HEK293 (cell line): ENCODE measurements at regions not wholly inside any gene's neighbourhood (a gene's known extent, or its start where the extent isn't known, plus 50 kb on each side); places are given as distances from the start of the nearest gene placed in this dataset.

Source experiments
- CTCF ChIA-PET: fragments of 350-600 bp; formaldehyde crosslinking; extraction: SDS; loops from one replicate; lab custom pipeline; 2021; ENCODE audit warnings: antibody characterized with exemption; lab: Yijun Ruan, JAX
- POLR2A ChIA-PET: fragments of 300-600 bp; formaldehyde crosslinking; extraction: SDS; loops from one replicate; lab custom pipeline; 2020; ENCODE audit warnings: antibody characterized with exemption, inconsistent platforms; lab: Yijun Ruan, JAX
- H3K27ac ChIP-seq: fragments of 200-500 bp; sonication (Bioruptor generic); 2 replicates; pipeline ENCODE4 v1.5.1; 2014; ENCODE audit warnings: low read depth, low read length, control low read depth, inconsistent platforms; ENCODE audit errors: extremely low read depth
- H3K36me3 ChIP-seq, 2 experiments: fragments of 200-500 bp in 1 of 2; sonication (Bioruptor generic) in 1 of 2; 1 replicate in 1 of 2; 2 replicates in 1 of 2; pipeline ENCODE4 v1.5.1; 2014 to 2017; ENCODE audit warnings: inconsistent platforms in 2 of 2, low read length in 2 of 2; ENCODE audit not compliant: control insufficient read depth in 2 of 2, insufficient read depth in 1 of 2
- H3K4me1 ChIP-seq: fragments of 200-500 bp; sonication (Bioruptor generic); 2 replicates; pipeline ENCODE4 v1.5.1; 2014; ENCODE audit warnings: mild to moderate bottlenecking, low read length, inconsistent platforms; ENCODE audit not compliant: control insufficient read depth, insufficient read depth
- H3K4me3 ChIP-seq: 2 replicates; pipeline ENCODE4 v1.5.1; 2011; ENCODE audit warnings: low read depth, mild to moderate bottlenecking, control low read depth, low read length, moderate library complexity
- H3K9me3 ChIP-seq: fragments of 200-500 bp; sonication (Bioruptor generic); 2 replicates; pipeline ENCODE4 v1.5.1; 2014; ENCODE audit warnings: low read depth, low read length, inconsistent platforms; ENCODE audit not compliant: control insufficient read depth, insufficient read depth
- EGR2 ChIP-seq: fragments of 450-650 bp; formaldehyde crosslinking; IDR thresholded peaks from 2 replicates; pipeline ENCODE4 v1.5.1; 2016; ENCODE audit warnings: low read depth, missing biosample characterization, missing genetic modification characterization
- GLI2 ChIP-seq: fragments of 450-650 bp; formaldehyde crosslinking; IDR thresholded peaks from 2 replicates; pipeline ENCODE4; 2017; ENCODE audit warnings: missing biosample characterization, missing genetic modification characterization, low read depth, borderline replicate concordance
- KLF10 ChIP-seq: fragments of 450-650 bp; IDR thresholded peaks from 2 replicates; pipeline ENCODE4 v1.5.1; 2018; ENCODE audit warnings: missing biosample characterization, mild to moderate bottlenecking, missing genetic modification characterization
- YY1 ChIP-seq: fragments of 450-650 bp; formaldehyde crosslinking; IDR thresholded peaks from 2 replicates; pipeline ENCODE4 v1.5.1; 2018; ENCODE audit warnings: missing biosample characterization, missing genetic modification characterization
- ZNF10 ChIP-seq: fragments of 450-650 bp; formaldehyde crosslinking; IDR thresholded peaks from 2 replicates; pipeline ENCODE4 v1.5.1; 2017; ENCODE audit warnings: missing biosample characterization, missing genetic modification characterization
- ZNF121 ChIP-seq: fragments of 450-650 bp; formaldehyde crosslinking; IDR thresholded peaks from 2 replicates; pipeline ENCODE4 v1.5.1; 2016; ENCODE audit warnings: missing biosample characterization, missing genetic modification characterization
- ZNF23 ChIP-seq: fragments of 450-650 bp; formaldehyde crosslinking; IDR thresholded peaks from 2 replicates; pipeline ENCODE4 v1.5.1; 2016; ENCODE audit warnings: missing biosample characterization, missing genetic modification characterization, borderline replicate concordance
- ZNF335 ChIP-seq: fragments of 450-650 bp; formaldehyde crosslinking; conservative IDR thresholded peaks from 2 replicates; pipeline ENCODE4 v1.5.1; 2016; ENCODE audit warnings: missing biosample characterization, missing genetic modification characterization
- ZNF404 ChIP-seq: fragments of 450-650 bp; formaldehyde crosslinking; IDR thresholded peaks from 2 replicates; pipeline ENCODE4 v1.5.1; 2017; ENCODE audit warnings: missing biosample characterization, missing genetic modification characterization
- ZNF416 ChIP-seq: fragments of 450-650 bp; formaldehyde crosslinking; IDR thresholded peaks from 2 replicates; pipeline ENCODE4 v1.5.1; 2016; ENCODE audit warnings: missing biosample characterization, missing genetic modification characterization
- ZNF514 ChIP-seq: fragments of 450-650 bp; formaldehyde crosslinking; IDR thresholded peaks from 2 replicates; pipeline ENCODE4 v1.5.1; 2016; ENCODE audit warnings: missing biosample characterization, missing genetic modification characterization
- ZNF529 ChIP-seq: fragments of 450-650 bp; formaldehyde crosslinking; IDR thresholded peaks from 2 replicates; pipeline ENCODE4 v1.5.1; 2017; ENCODE audit warnings: missing genetic modification characterization, missing biosample characterization; ENCODE audit not compliant: insufficient replicate concordance
- ZNF555 ChIP-seq: fragments of 450-650 bp; formaldehyde crosslinking; conservative IDR thresholded peaks from 2 replicates; pipeline ENCODE4 v1.5.1; 2017; ENCODE audit warnings: missing biosample characterization, mild to moderate bottlenecking, missing genetic modification characterization, inconsistent platforms
- ZNF747 ChIP-seq: fragments of 450-650 bp; formaldehyde crosslinking; IDR thresholded peaks from 2 replicates; pipeline ENCODE4 v1.5.1; 2016; ENCODE audit warnings: missing biosample characterization, missing genetic modification characterization
- ZNF76 ChIP-seq: fragments of 450-650 bp; formaldehyde crosslinking; IDR thresholded peaks from 2 replicates; pipeline ENCODE4; 2016; ENCODE audit warnings: low read depth, missing biosample characterization, missing genetic modification characterization, borderline replicate concordance
- ZNF792 ChIP-seq: fragments of 450-650 bp; formaldehyde crosslinking; IDR thresholded peaks from 2 replicates; pipeline ENCODE4 v1.5.1; 2016; ENCODE audit warnings: missing biosample characterization, missing genetic modification characterization
- ZNF837 ChIP-seq: fragments of 450-650 bp; formaldehyde crosslinking; IDR thresholded peaks from 2 replicates; pipeline ENCODE4 v1.5.1; 2016; ENCODE audit warnings: missing biosample characterization, missing genetic modification characterization
- ZSCAN16 ChIP-seq: fragments of 450-650 bp; formaldehyde crosslinking; IDR thresholded peaks from 2 replicates; pipeline ENCODE4 v1.5.1; 2016; ENCODE audit warnings: missing biosample characterization, missing genetic modification characterization
- TF ChIP-seq, protein P1 (sequence below): fragments of 450-650 bp; formaldehyde crosslinking; IDR thresholded peaks from 2 replicates; pipeline ENCODE4 v1.5.1; 2016; ENCODE audit warnings: missing biosample characterization, missing genetic modification characterization
- TF ChIP-seq, protein P2 (sequence below): IDR thresholded peaks from 2 replicates; pipeline ENCODE4 v1.6.1; 2011; ENCODE audit warnings: mild to moderate bottlenecking, low read depth, low read length, borderline replicate concordance
- TF ChIP-seq, protein P3 (sequence below): fragments of 450-650 bp; formaldehyde crosslinking; IDR thresholded peaks from 2 replicates; pipeline ENCODE4 v1.5.1; 2017; ENCODE audit warnings: missing biosample characterization, missing genetic modification characterization
- TF ChIP-seq, protein P4 (sequence below): fragments of 450-650 bp; formaldehyde crosslinking; IDR thresholded peaks from 2 replicates; pipeline ENCODE4 v1.5.1; 2016; ENCODE audit warnings: missing biosample characterization, missing genetic modification characterization

DNA sequence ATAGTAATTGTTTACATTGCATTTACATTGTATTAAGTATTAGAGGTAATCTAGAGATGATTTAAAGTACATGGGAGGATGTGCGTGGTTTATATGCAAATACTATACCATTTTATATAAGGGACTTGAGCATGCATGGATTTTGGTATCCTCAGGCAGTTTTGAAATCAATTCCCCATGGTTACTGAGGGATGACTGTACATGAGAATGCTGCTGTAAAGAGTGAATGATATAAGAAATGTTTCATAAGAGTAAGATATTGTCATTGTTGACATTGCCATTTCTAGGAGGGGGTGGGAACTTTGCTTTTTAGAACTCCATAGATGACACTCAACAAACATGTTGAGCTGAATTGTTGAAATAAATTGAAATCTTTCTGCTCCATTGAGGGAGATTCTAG is 185.0 kb downstream of the SEMA6A start:
- Histone ChIP-seq H3K4me3 (no peak overlapping the region), H3K4me1 (no peaks in the 10 kb centered on the region), H3K9me3 (no peaks in the 10 kb centered on the region), H3K36me3 (no peaks in the 10 kb centered on the region), H3K27ac (no peak overlapping the region)
- TF ChIP-seq ZNF10 (no peak), ZNF404 (tag by site-specific recombination) (no peak), ZNF514 (tag by site-specific recombination) (no peak), ZNF416 (tag by site-specific recombination) (no peak), ZSCAN16 (tag by site-specific recombination) (no peak), ZNF23 (no peak), KLF10 (tag by site-specific recombination) (no peak), YY1 (tag by site-specific recombination) (no peak)
- ChIA-PET CTCF (no interaction called here), POLR2A (no interaction called here)

DNA sequence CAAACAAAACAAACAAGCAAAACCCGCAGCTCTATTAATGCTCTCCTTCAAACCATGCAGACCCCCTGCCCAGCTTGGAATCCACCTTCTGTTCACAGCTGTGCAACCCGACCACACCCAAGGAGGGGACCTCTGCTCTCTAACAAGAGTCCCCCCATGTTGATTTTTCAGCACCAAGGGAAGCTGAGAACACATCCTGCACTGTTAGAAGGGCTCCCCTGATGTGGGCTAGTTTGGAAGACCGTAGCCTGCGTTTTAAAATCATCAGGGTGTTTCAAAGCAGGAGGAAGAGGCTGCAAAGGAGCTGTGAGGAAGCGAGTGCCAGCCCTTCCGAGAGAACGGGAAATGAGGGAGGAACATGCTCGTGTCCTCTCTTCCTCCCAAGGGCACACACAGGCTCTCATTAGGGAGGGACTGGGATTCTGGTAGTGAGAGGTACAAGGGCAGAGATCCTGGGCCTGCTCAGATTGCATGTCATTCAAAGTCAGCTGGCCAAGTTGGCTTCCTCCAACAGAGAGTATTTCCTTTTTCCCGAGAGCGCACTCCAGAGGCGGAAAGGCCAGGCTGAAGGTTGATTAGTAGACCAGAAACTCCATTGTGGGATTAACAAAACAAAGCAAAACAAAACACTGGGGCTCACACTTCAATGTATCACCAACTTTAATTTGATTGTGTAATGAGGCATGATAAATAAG is 185.9 kb downstream of the SEMA6A start:
- POLR2A ChIA-PET: no interaction called here
- no peak overlapping the region for H3K27ac ChIP-seq
- TF ChIP-seq ZNF792 (tag by site-specific recombination) (no peak), EGR2 (tag by site-specific recombination) (no peak), ZNF76 (tag by site-specific recombination) (no peak), ZNF10 (no peak), ZNF121 (tag by site-specific recombination) (no peak), ZNF555 (tag by site-specific recombination) (no peak), ZNF837 (tag by site-specific recombination) (no peak), GLI2 (no peak), ZNF747 (tag by site-specific recombination) (no peak), ZNF529 (tag by site-specific recombination) (no peak), ZNF335 (no peak)
- TF ChIP-seq, protein P1, sequence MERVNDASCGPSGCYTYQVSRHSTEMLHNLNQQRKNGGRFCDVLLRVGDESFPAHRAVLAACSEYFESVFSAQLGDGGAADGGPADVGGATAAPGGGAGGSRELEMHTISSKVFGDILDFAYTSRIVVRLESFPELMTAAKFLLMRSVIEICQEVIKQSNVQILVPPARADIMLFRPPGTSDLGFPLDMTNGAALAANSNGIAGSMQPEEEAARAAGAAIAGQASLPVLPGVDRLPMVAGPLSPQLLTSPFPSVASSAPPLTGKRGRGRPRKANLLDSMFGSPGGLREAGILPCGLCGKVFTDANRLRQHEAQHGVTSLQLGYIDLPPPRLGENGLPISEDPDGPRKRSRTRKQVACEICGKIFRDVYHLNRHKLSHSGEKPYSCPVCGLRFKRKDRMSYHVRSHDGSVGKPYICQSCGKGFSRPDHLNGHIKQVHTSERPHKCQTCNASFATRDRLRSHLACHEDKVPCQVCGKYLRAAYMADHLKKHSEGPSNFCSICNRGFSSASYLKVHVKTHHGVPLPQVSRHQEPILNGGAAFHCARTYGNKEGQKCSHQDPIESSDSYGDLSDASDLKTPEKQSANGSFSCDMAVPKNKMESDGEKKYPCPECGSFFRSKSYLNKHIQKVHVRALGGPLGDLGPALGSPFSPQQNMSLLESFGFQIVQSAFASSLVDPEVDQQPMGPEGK (tag by site-specific recombination): no peak
- TF ChIP-seq, protein P2, sequence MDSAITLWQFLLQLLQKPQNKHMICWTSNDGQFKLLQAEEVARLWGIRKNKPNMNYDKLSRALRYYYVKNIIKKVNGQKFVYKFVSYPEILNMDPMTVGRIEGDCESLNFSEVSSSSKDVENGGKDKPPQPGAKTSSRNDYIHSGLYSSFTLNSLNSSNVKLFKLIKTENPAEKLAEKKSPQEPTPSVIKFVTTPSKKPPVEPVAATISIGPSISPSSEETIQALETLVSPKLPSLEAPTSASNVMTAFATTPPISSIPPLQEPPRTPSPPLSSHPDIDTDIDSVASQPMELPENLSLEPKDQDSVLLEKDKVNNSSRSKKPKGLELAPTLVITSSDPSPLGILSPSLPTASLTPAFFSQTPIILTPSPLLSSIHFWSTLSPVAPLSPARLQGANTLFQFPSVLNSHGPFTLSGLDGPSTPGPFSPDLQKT: no peak
- TF ChIP-seq, protein P3, sequence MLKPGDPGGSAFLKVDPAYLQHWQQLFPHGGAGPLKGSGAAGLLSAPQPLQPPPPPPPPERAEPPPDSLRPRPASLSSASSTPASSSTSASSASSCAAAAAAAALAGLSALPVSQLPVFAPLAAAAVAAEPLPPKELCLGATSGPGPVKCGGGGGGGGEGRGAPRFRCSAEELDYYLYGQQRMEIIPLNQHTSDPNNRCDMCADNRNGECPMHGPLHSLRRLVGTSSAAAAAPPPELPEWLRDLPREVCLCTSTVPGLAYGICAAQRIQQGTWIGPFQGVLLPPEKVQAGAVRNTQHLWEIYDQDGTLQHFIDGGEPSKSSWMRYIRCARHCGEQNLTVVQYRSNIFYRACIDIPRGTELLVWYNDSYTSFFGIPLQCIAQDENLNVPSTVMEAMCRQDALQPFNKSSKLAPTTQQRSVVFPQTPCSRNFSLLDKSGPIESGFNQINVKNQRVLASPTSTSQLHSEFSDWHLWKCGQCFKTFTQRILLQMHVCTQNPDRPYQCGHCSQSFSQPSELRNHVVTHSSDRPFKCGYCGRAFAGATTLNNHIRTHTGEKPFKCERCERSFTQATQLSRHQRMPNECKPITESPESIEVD (tag by site-specific recombination): no peak
- TF ChIP-seq, protein P4, sequence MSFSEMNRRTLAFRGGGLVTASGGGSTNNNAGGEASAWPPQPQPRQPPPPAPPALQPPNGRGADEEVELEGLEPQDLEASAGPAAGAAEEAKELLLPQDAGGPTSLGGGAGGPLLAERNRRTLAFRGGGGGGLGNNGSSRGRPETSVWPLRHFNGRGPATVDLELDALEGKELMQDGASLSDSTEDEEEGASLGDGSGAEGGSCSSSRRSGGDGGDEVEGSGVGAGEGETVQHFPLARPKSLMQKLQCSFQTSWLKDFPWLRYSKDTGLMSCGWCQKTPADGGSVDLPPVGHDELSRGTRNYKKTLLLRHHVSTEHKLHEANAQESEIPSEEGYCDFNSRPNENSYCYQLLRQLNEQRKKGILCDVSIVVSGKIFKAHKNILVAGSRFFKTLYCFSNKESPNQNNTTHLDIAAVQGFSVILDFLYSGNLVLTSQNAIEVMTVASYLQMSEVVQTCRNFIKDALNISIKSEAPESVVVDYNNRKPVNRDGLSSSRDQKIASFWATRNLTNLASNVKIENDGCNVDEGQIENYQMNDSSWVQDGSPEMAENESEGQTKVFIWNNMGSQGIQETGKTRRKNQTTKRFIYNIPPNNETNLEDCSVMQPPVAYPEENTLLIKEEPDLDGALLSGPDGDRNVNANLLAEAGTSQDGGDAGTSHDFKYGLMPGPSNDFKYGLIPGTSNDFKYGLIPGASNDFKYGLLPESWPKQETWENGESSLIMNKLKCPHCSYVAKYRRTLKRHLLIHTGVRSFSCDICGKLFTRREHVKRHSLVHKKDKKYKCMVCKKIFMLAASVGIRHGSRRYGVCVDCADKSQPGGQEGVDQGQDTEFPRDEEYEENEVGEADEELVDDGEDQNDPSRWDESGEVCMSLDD (tag by site-specific recombination): no peak
- TF ChIP-seq, all 188 proteins: peak for 0

More for the DNA sequence above, 185.9 kb downstream of the SEMA6A start:
- Histone ChIP-seq H3K4me3 (no peak overlapping the region), H3K36me3 (no peaks in the 10 kb centered on the region), H3K4me1 (no peaks in the 10 kb centered on the region), H3K9me3 (no peaks in the 10 kb centered on the region)
- CTCF ChIA-PET: no interaction called here
